Activated naive CD4-positive, alpha-beta T cell (primary cell): ENCODE measurements at regions not wholly inside any gene's neighbourhood (a gene's known extent, or its start where the extent isn't known, plus 50 kb on each side); places are given as distances from the start of the nearest gene placed in this dataset.

Experiments used
- DNase-seq, 4 experiments: peaks; one replicate each; lab custom pipeline; 2025; lab: John Stamatoyannopoulos, UW

GRCh38 chrX:45743906-45744625 is 543.4 kb upstream of the DIPK2B start:
- DNase-seq, result no peak

GRCh38 chrX:45743081-45743533 is 542.4 kb upstream of the DIPK2B start:
- no peak for DNase-seq

GRCh38 chrX:45740291-45740690 is 539.6 kb upstream of the DIPK2B start:
- DNase-seq, result no peak

- DNase-seq, result no peak
These were observed 534.9 kb upstream of the DIPK2B start for GRCh38 chrX:45735571-45735970.

- DNase-seq, result no peak
These were observed 530.8 kb upstream of the DIPK2B start for GRCh38 chrX:45731448-45731847.

- no peak for DNase-seq
These were observed 527.1 kb upstream of the DIPK2B start for GRCh38 chrX:45727761-45728160.

- no peak for DNase-seq
These were observed 521.8 kb upstream of the DIPK2B start for GRCh38 chrX:45722471-45722870.

DNA sequence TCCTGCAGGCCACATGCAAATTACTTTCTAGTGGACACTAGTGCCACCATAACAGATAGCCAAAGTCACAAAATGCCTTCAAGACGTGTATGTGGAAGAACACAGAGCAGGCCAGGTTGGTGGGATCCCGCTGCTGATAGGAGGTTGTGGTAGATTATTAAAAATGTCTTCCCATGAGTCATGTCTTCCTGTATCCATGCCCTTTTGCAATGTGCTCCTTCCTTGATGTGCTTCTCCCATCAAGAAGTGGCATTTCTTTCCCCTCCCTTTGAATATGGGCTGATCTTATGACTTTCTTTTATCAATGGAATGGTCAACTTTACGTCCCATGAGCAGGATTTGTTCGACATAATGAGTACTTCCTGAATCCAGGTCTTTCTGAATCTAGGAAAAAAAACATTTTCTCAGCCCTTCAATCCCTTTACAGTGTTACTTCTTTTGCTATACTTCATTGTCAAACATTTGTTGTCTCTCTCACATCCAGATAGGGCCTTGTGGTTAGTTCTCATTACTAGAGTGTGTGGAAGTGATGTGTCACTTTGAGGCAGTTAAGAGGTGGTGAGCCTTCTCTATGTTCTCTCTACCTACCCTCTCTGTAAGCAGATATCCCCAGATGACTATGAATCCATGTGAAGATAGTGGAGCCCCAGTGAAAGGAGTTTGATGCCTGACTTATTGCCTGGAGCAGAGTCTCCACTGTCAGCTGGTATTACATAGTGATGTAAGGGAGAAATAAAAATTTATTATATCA is 519.2 kb upstream of the DIPK2B start:
- DNase-seq, result no peak

- DNase-seq, result no peak
These were observed 518.0 kb upstream of the DIPK2B start for GRCh38 chrX:45718676-45719075.

- no peak for DNase-seq
These were observed 516.1 kb upstream of the DIPK2B start for GRCh38 chrX:45716750-45717149.

DNA sequence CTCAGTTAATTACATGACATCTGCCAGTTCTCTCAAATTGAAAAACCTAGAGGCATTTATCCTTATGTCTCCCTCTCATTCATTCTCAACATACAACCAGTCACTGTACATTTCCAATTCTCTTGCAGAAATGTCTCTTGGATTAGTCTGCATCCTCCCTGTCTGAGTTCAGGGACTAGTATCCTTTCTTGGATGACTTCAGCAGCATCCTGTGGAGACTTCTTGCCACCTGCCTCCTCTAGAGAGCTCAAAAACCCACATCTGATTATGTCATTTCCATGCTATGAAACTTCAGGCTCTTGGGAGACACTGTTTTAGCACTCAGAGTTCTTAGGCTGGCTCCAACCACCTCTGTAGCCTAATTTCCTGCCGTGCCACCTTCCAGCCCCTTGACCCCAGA is 515.1 kb upstream of the DIPK2B start:
- DNase-seq, result no peak

DNA sequence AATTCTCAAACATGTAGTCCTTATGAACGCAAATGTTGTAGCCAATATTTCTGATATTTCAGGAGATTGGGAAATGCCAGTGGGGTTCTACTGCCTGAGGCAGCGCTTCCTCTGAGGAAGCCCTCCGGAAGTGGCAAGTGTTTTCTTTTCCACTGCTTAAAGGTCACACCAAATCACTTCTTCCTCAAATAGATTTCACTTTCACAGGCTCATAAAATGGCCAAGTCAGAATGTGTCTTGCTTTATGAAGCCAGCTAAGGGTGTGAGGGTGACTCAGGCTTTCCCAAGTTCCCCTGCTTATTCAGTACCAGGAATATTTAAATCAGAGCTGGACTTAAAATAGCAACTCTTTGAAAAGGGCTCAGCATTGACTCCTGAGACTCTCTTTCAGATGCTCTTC is 514.2 kb upstream of the DIPK2B start:
- no peak for DNase-seq

DNA sequence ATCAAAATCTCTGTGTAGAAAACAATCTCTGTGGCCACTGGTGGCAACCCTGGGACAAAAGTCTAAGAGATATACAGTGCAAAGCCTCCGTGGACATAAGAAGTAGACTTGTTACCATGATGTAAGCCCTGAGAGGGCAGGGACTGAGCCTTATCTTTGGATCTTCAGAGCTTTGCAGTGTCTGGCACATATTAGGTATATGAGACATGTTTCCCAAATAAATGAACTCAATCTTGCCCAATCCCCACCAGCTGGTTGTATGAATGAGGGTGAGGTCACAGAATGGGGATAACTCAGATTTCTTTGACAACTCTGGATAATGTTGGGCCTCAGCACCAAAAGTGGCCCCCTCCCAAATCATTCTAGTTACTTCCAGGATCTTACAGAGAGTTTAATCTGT is 511.4 kb upstream of the DIPK2B start:
- DNase-seq, result no peak

GRCh38 chrX:45711231-45711630 is 510.6 kb upstream of the DIPK2B start:
- DNase-seq, result no peak

GRCh38 chrX:45710081-45710801 is 509.6 kb upstream of the DIPK2B start:
- no peak for DNase-seq

DNA sequence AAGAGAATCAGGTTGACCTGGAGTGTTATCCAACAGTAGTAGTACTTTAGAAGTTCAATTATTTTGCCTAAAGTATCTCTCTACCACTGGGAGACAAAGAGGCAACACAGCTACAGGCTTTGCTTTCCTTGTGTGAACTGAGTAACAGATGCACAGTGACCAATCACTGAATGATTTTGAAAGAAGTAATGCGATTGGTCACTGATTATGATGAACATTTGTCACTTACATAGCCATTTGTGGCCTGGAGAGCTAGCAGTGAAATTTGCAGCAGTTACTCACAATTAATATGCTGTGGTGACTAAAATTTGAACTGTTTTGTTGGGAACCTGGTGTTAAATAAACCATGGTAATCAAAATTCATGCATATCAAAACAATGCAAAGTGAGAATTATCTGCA is 508.7 kb upstream of the DIPK2B start:
- no peak for DNase-seq

DNA sequence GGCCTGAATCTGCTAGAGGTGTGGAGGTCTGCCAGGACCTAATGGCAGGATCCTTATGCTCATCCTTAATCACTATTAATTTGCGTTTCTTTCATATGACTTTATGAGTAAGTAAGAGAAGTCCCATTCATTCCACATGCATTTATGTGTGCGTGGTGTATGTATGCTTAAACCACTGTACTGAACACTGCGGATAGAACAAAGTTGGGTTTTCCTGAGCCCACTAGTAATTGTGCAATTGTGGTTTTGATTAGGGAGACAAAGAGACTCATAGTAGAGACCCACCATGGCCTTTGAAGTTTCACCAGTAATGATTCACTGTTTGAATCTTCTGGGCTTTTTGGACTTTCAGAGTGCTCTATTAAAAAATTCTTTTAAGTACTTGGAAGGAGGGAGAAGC is 498.5 kb upstream of the DIPK2B start:
- no peak for DNase-seq

DNA sequence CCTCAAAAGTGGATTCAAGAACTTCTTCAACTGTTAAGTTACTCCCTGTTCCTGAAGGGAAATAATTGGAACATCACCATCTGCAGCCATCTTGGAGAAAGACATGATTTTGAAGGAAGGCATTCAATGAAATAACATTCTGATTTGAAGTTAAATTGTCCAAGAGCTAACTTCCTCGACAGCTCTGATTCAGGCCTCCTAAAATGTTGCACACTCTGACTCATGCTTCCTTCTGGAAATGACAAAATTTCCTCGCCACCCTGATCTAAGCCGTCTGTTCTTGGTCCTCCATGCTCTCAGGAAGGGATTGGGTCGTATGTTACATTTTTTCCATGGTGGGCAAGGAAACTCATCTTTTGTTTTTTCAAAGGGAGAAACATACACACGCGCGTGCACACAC is 496.9 kb upstream of the DIPK2B start:
- DNase-seq, result no peak

GRCh38 chrX:45696736-45697135 is 496.1 kb upstream of the DIPK2B start:
- no peak for DNase-seq

DNA sequence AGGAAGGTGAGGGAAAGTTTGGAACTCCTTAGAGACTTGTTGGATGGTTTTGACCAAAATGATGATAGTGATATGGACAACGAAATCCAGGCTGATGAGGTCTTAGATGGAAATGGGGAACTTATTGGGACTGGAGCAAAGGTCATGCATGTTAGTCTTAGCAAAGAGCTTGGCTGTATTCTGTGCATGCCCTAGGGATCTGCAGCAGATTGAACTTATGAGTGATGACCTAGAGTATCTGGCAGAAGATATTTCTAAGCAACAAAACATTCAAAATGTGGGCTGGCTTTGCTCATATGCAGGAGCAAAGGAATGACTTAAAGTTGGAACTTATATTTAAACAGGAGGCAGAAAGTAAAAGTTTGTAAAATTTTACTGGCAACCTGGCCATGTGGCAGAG is 489.3 kb upstream of the DIPK2B start:
- DNase-seq, result no peak

- DNase-seq, result no peak
These were observed 483.2 kb upstream of the DIPK2B start for GRCh38 chrX:45683914-45684313.

- no peak for DNase-seq
These were observed 481.2 kb upstream of the DIPK2B start for GRCh38 chrX:45681891-45682290.
